HG03045 (cell line): ENCODE measurements at regions not wholly inside any gene's neighbourhood (a gene's known extent, or its start where the extent isn't known, plus 50 kb on each side); places are given as distances from the start of the nearest gene placed in this dataset.
"Not testable (repeated sequence)": the region's sequence is repeated elsewhere in the genome, so short reads cannot be mapped to it uniquely, and the experiment has no call there.

Experiments
- ATAC-seq: cut with Tn5 transposase; IDR thresholded peaks from one replicate; pipeline ENCODE4 v1.9.1; 2021; ENCODE audit warnings: mild to moderate bottlenecking, moderate library complexity; ENCODE audit not compliant: unreplicated experiment

- ATAC-seq = not testable (repeated sequence)
These were observed 151.2 kb upstream of the SMIM30 start for GRCh38 chr7:113269592-113269991.

- no peak for ATAC-seq
These were observed 150.4 kb upstream of the SMIM30 start for GRCh38 chr7:113268757-113269156.

DNA sequence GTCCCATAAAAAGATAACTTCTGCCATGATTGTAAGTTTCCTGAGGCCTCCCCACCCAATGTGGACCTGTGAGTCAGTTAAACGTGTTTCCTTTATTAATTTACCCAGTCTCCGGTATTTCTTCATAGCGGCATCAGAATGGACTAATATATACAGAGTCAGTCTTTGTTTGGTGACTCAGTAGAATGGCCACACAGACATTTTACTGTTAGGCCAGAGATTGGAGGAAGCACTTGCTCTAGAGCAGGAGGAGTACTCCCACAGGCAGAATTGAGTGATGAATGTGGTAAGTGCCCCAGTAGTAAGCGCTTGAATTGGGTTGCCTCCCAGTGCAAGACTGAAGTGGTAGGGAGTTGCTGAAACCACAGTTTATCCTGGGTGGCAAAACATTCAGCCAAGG, 149.5 kb upstream of the SMIM30 start:
- ATAC-seq = no peak

DNA sequence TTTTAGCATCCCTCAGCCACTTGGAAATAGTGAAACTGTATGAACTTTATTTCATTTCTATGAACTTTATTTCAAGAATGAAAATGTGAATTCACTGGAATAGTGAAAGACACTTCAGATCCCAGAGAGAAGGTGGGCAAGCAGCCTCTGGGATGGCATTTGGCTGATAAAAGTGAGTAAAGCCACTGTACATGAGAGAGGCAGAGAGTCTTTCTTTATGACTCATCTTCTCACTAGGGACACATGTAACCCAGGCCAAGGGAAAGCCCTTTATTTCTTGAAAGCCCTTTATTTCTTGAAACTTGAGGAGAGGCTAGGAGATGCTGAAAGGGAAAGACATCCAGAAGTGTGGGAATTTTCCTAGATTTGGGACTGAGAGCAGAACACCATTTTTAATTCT, 148.9 kb upstream of the SMIM30 start:
- ATAC-seq = no peak

DNA sequence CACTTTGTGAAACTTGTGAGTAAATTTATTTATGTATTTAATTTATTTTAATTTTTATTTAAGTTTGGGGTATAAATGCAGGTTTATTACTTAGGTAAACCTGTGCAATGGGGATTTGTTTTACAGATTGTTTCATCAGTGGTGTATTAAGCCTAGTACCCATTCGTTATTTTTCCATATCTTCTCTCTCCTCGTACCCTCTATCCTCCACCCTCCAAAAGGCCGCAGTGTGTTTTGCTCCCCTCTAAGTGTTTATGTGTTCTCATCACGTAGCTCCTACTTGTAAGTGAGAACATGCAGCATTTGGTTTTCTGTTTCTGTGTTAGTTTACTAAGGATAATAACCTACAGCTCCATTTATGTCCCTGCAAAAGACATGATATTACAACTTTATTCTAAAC, 145.4 kb upstream of the SMIM30 start:
- no peak for ATAC-seq

DNA sequence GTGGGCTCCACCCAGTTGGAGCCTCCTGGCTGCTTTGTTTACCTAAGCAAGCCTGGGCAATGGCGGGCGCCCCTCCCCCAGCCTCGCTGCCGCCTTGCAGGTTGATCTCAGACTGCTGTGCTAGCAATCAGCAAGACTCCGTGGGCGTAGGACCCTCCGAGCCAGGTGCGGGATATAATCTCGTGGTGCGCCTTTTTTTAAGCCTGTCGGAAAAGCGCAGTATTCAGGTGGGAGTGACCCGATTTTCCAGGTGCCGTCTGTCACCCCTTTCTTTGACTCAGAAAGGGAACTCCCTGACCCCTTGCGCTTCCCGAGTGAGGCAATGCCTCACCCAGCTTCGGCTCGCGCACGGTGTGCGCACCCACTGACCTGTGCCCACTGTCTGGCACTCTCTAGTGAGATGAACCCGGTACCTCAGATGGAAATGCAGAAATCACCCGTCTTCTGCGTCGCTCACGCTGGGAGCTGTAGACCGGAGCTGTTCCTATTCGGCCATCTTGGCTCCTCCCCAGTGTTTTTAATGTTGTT, 144.9 kb upstream of the SMIM30 start:
- not testable (repeated sequence) for ATAC-seq

GRCh38 chr7:113256883-113257531, 138.7 kb upstream of the SMIM30 start:
- no peak for ATAC-seq

DNA sequence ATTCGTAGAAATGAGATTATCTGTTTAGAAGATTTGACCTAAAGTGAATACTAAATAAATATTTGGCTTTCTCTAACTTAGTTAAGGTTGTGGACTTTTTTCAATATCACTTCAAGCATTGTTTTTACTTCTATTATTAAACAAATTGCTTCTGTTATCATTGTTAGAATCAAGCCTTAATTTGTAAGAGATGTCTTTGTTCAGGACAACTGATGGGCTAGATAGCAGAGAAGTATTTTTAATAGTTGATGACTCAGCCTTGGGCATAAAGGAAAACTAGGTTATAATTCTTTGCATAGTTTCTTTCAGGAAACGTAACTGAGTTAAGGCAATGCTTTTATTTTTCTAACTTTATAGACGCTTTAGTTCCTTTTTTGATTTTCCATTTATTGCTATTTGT, 128.8 kb upstream of the SMIM30 start:
- ATAC-seq = no peak

DNA sequence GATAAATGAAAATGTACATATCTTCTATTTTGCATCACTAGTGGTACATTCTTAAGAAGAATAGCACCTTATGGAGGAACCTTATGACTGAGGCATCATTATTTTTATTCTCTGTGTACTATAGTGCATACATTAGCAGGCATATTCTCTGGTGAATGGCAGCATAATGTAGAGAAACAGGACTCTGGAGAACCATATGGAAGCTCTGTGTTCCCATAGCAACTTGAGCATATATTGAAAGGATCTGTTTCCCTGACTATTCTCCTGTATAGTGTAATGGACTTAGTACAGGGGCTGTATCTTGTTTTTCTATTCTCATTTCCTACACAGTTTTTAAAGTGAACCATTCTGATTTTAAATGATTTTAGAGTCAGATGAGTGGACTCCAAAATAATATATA, 128.4 kb upstream of the SMIM30 start:
- ATAC-seq = no peak

DNA sequence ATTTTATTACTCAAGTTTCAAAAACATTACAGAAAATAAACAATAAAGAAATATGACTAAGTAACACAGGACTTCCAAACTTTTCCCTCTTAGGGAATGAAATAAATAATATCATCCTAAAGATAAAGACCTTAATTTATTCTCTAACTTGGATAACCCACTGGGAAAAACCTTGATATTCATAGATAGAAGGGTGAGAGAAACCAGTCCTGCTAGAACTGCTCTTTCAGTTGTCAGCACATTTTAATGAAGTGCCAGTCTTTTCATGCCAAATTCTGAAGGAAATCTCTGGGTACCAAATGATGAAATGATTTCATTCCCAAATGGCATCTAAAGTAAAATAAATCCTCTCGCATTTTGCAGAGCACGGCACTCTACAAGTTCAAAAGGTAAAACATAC, 114.5 kb upstream of the SMIM30 start:
- ATAC-seq = no peak

DNA sequence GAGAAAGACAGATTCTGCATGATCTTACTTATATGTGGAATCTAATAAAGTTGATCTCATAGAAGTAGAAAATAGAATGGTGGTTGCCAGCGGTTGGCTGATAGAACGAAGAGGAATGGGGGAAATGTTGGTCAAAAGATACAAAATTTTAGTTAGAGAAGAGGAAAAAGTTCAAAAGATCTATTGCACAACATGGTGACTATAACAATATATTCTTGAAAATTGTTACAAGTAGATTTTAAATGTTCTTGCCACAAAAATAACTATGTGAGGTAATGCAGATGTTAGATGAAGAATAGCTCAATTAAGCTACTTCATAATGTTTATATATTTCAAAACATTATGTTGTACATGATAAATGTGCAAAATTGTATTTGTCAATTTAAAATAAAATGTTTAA, 112.3 kb upstream of the SMIM30 start:
- no peak for ATAC-seq

GRCh38 chr7:113217314-113217713, 99.0 kb upstream of the SMIM30 start:
- no peak for ATAC-seq

DNA sequence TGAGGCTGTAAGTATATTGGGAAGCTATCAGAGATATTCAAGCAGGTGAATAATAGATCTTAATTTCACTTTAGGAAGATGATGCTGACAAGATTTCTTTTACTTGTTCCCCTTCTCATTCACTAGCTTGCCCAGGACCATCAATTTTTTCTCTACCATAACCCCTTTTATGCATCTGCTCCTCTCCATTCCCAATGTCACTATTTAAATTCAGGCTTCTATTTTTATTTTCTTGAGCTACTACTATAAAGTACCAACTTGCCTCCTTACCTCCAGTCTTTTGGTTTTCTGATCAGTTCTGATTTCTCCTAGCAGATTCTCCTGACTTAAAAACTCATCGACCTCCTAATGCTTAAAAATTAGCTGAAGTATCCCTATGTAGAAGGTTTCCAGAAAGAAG, 97.7 kb upstream of the SMIM30 start:
- no peak for ATAC-seq

- no peak for ATAC-seq
These were observed 91.3 kb upstream of the SMIM30 start for GRCh38 chr7:113209449-113210203.

GRCh38 chr7:113207931-113208330, 89.6 kb upstream of the SMIM30 start:
- ATAC-seq = no peak

DNA sequence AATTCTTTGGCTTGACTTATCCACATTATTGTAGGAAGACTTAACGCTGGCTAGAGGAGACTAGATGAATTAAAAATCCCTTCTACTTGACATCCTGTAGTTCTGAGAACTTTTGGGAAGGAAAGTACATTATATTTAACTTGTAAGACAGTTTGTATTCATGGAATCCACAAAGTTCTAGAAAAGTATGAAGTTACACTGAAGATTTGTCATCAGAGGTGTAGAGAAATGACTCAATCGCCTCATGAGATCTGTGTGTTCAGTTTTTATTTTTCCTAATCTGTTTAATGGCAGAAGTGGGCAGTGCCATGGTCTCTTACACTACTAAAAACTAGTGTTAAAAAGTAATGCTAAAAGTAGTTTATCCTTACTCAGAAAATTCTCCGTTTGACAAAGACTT, 89.1 kb upstream of the SMIM30 start:
- ATAC-seq = no peak

DNA sequence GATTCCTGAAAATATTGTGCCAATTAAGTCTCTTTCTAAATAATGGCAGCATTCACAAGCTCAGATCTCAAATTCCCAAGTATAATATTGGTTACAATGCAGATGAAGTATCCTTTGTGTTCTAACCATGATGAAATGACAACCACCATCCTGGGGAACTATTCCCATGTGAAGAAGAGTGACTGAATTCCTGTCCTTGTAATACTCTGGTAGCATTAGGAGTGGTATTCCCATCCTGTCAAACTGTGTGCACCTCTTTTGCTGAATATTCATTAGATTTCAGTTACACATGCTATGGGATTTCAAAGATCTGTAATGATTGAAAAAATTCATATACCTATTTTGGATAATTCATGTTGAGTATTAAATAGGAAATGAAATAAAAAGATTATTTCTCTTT, 86.1 kb upstream of the SMIM30 start:
- no peak for ATAC-seq

- ATAC-seq = no peak
These were observed 83.9 kb upstream of the SMIM30 start for GRCh38 chr7:113202284-113202683.

DNA sequence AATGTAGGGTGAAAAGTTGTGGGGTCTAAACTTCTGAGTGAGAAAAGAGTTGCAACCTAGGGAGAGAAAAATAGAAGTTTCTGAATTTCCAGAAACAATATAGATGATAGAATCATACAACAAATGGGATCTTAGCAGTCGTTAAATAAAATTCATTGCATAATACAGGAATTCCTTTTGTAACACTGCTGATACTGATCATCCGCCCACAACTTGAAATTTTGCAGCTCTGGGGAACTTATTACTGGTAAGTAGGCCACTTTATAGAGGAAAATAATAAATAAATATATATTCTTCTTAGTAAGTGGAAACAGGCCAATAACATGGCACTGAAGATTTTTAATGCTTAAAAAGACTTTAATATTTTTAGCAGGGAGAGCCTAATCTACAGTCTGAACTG, 81.9 kb upstream of the SMIM30 start:
- no peak for ATAC-seq

DNA sequence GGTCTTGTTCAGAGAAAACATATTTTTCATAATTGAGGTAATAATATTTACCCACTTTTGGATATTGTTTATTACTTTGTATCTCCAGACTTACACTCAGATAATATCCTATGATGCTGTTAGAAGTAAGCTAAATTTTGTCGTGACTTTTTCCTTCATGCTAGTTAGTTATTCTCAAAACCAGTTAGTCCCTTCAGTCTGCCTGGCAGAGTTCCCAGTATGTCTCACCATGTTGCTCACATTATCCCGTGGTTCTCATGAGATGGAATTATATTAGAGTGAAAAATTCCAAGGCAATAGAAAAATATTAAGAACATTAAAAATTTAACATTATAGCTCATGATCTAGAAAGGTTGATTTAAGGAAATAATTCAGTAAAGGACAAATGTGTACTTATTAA, 81.5 kb upstream of the SMIM30 start:
- no peak for ATAC-seq

- no peak for ATAC-seq
These were observed 80.8 kb upstream of the SMIM30 start for GRCh38 chr7:113199136-113199535.

- no peak for ATAC-seq
These were observed 79.9 kb upstream of the SMIM30 start for GRCh38 chr7:113198226-113198625.

GRCh38 chr7:113197274-113197673, 78.9 kb upstream of the SMIM30 start:
- ATAC-seq = no peak
